HCT116 (cell line): ENCODE measurements at regions not wholly inside any gene's neighbourhood (a gene's known extent, or its start where the extent isn't known, plus 50 kb on each side); places are given as distances from the start of the nearest gene placed in this dataset.

Experiments
- ATAC-seq: fragments of 200-7000 bp; cut with Tn5 transposase; 2 replicates; pipeline ENCODE4 v1.9.1; 2020; ENCODE audit warnings: mild to moderate bottlenecking, moderate library complexity
- BruUV-seq: library from RNA; stranded (reverse); fragments of 400-500 nt; replicated peaks from 2 replicates; lab custom pipeline; 2021; lab: Mats Ljungman, UMichigan
- CTCF ChIA-PET: fragments of 300-600 bp; sonication (Branson Sonifier 250); formaldehyde crosslinking; loops from one replicate; lab custom pipeline; 2021; ENCODE audit warnings: antibody characterized with exemption; lab: Charles Lee
- POLR2A ChIA-PET: fragments of 300-600, 350-600 bp; sonication (Branson Sonifier 250); formaldehyde crosslinking; loops from one replicate; lab custom pipeline; 2021; ENCODE audit warnings: antibody characterized with exemption; lab: Charles Lee
- RAD21 ChIA-PET, 2 experiments: fragments of 300-600 bp; sonication (Branson Sonifier 250); formaldehyde crosslinking; loops; one replicate each; lab custom pipeline; 2023; ENCODE audit warnings: low total read pairs in 2 of 2; ENCODE audit not compliant: uncharacterized antibody in 2 of 2, unreplicated experiment in 2 of 2, low non-redundant PET in 1 of 2; lab: Charles Lee
- DNase-seq: peaks from one replicate; pipeline ENCODE4 v3.0.0-alpha.2; 2010; ENCODE audit warnings: low read depth, low spot score
- H2AFZ ChIP-seq: fragments of 200-600 bp; shearing (Covaris generic), sonication (generic); 2 replicates; pipeline ENCODE4 v1.6.1; 2017; ENCODE audit warnings: low read depth, mixed run types, mixed read lengths, antibody characterized with exemption, low read length; ENCODE audit not compliant: poor library complexity, severe bottlenecking
- H3K27ac ChIP-seq: 2 replicates; pipeline ENCODE4 v1.5.1; 2012; ENCODE audit warnings: low read depth, low read length
- H3K27me3 ChIP-seq: fragments of 200-600 bp; sonication (generic); 2 replicates; pipeline ENCODE4 v1.6.1; 2016; ENCODE audit warnings: mixed run types, low read length, mixed read lengths; ENCODE audit not compliant: insufficient read depth
- H3K36me3 ChIP-seq, 2 experiments: fragments of 200-500 bp in 1 of 2; fragments of 200-600 bp in 1 of 2; sonication (Bioruptor generic) in 1 of 2; sonication (generic) in 1 of 2; 2 replicates each; pipeline versions ENCODE4 v1.5.1 to v1.6.1; 2014 to 2016; ENCODE audit warnings: low read length in 2 of 2, inconsistent platforms in 1 of 2, mixed read lengths in 1 of 2, mixed run types in 1 of 2; ENCODE audit not compliant: insufficient read depth in 2 of 2, control insufficient read depth in 1 of 2
- H3K4me1 ChIP-seq, 2 experiments: fragments of 200-600 bp in 1 of 2; sonication (generic) in 1 of 2; 2 replicates each; pipeline versions ENCODE4 v1.5.1 to v1.6.1; 2012 to 2017; ENCODE audit warnings: low read length in 2 of 2, inconsistent platforms in 1 of 2, mild to moderate bottlenecking in 1 of 2, mixed read lengths in 1 of 2, mixed run types in 1 of 2, moderate library complexity in 1 of 2; ENCODE audit not compliant: insufficient read depth in 2 of 2, control insufficient read depth in 1 of 2
- H3K4me2 ChIP-seq: fragments of 200-600 bp; sonication (generic); 2 replicates; pipeline ENCODE4 v1.6.1; 2017; ENCODE audit warnings: mixed run types, low read length, mixed read lengths
- H3K4me3 ChIP-seq, 2 experiments: fragments of 200-600 bp in 1 of 2; sonication (generic) in 1 of 2; replicated peaks in 1 of 2; 2 replicates each; pipeline ENCODE4 v1.5.1; 2011 to 2016; ENCODE audit warnings: low read length in 2 of 2, control low read depth in 1 of 2, low read depth in 1 of 2, mild to moderate bottlenecking in 1 of 2, mixed read lengths in 1 of 2, mixed run types in 1 of 2
- H3K79me2 ChIP-seq: fragments of 200-600 bp; sonication (generic); 2 replicates; pipeline ENCODE4 v1.6.1; 2017; ENCODE audit warnings: mild to moderate bottlenecking, mixed run types, low read length, moderate library complexity, mixed read lengths; ENCODE audit not compliant: insufficient read depth
- H3K9ac ChIP-seq: fragments of 200-600 bp; sonication (generic); 2 replicates; pipeline ENCODE4 v1.6.1; 2016; ENCODE audit warnings: low read length, mixed read lengths
- H3K9me2 ChIP-seq: fragments of 200-600 bp; sonication (generic), shearing (Covaris generic); 2 replicates; pipeline ENCODE4 v1.6.1; 2017; ENCODE audit warnings: mixed run types, mild to moderate bottlenecking, moderate library complexity; ENCODE audit not compliant: insufficient read depth
- H3K9me3 ChIP-seq, 2 experiments: fragments of 200-500 bp in 1 of 2; fragments of 200-600 bp in 1 of 2; sonication (Bioruptor generic) in 1 of 2; sonication (generic) in 1 of 2; 2 replicates each; pipeline ENCODE4 v1.6.1; 2014 to 2017; ENCODE audit warnings: low read length in 2 of 2, mixed read lengths in 2 of 2, inconsistent platforms in 1 of 2, low read depth in 1 of 2, mild to moderate bottlenecking in 1 of 2, mixed run types in 1 of 2, moderate library complexity in 1 of 2; ENCODE audit not compliant: control insufficient read depth in 1 of 2, insufficient read depth in 1 of 2
- H4K20me1 ChIP-seq: fragments of 200-600 bp; sonication (generic), shearing (Covaris generic); 2 replicates; pipeline ENCODE4 v1.6.1; 2017; ENCODE audit warnings: mixed run types, mild to moderate bottlenecking, moderate library complexity; ENCODE audit not compliant: insufficient read depth
- CBX3 ChIP-seq: IDR thresholded peaks from 2 replicates; pipeline ENCODE4 v1.6.1; 2012; ENCODE audit warnings: low read depth
- ELF1 ChIP-seq: IDR thresholded peaks from 2 replicates; pipeline ENCODE4 v1.6.1; 2012; ENCODE audit warnings: low read depth, borderline replicate concordance
- EZH2 ChIP-seq: fragments of 200-600 bp; sonication (generic); IDR thresholded peaks from 2 replicates; pipeline ENCODE4 v1.6.1; 2017; ENCODE audit warnings: antibody characterized with exemption, mixed run types
- FOSL1 ChIP-seq: IDR thresholded peaks from 2 replicates; pipeline ENCODE4 v1.6.1; 2012; ENCODE audit warnings: low read depth
- JUND ChIP-seq: IDR thresholded peaks from 2 replicates; pipeline ENCODE4 v1.6.1; 2012
- POLR2AphosphoS5 ChIP-seq: IDR thresholded peaks from 2 replicates; pipeline ENCODE4 v1.6.1; 2011; ENCODE audit warnings: mild to moderate bottlenecking, low read depth, low read length, moderate library complexity
- RAD21 ChIP-seq: IDR thresholded peaks from 2 replicates; pipeline ENCODE4 v1.6.1; 2012; ENCODE audit warnings: low read depth, mild to moderate bottlenecking
- SIN3A ChIP-seq: IDR thresholded peaks from 2 replicates; pipeline ENCODE4 v1.6.1; 2012; ENCODE audit warnings: low read depth
- SP1 ChIP-seq: IDR thresholded peaks from 2 replicates; pipeline ENCODE4 v1.6.1; 2012; ENCODE audit warnings: low read depth
- SRF ChIP-seq: IDR thresholded peaks from 2 replicates; pipeline ENCODE4 v1.6.1; 2012; ENCODE audit warnings: low read depth
- TCF7L2 ChIP-seq: IDR thresholded peaks from 2 replicates; pipeline ENCODE4 v1.7.0; 2011; ENCODE audit warnings: borderline replicate concordance, inconsistent platforms; ENCODE audit not compliant: insufficient read depth, insufficient read length; ENCODE audit errors: extremely low read depth
- YY1 ChIP-seq: IDR thresholded peaks from 2 replicates; pipeline ENCODE4 v1.6.1; 2011; ENCODE audit warnings: low read length, low read depth, moderate library complexity, mild to moderate bottlenecking; ENCODE audit not compliant: insufficient replicate concordance; ENCODE audit errors: extremely low read depth
- ZBTB33 ChIP-seq: IDR thresholded peaks from 2 replicates; pipeline ENCODE4 v1.6.1; 2011; ENCODE audit warnings: mild to moderate bottlenecking, low read length, moderate library complexity; ENCODE audit not compliant: insufficient replicate concordance; ENCODE audit errors: extremely low read depth
- ZFX ChIP-seq: fragments of 450-650 bp; IDR thresholded peaks from 2 replicates; pipeline ENCODE4 v1.6.1; 2017
- ZNF274 ChIP-seq: fragments of 200-500 bp; sonication (Bioruptor generic); IDR thresholded peaks from 2 replicates; pipeline ENCODE4 v1.6.1; 2014; ENCODE audit warnings: mild to moderate bottlenecking, low read depth, low read length, inconsistent platforms
- intact Hi-C: fragments of 100-400 bp; cut with micrococcal nuclease; formaldehyde crosslinking; loops from 2 replicates; pipeline ENCODE4 v1.10.0; 2022
- TF ChIP-seq, protein P1 (sequence below): IDR thresholded peaks from 2 replicates; pipeline ENCODE4 v1.6.1; 2012
- TF ChIP-seq, protein P2 (sequence below), 3 experiments: fragments of 200-600 bp in 1 of 3; sonication (generic) in 1 of 3; IDR thresholded peaks in 2 of 3; conservative IDR thresholded peaks in 1 of 3; 2 replicates each; pipeline ENCODE4 v1.5.1; 2012 to 2017; ENCODE audit warnings: low read depth in 2 of 3, low read length in 2 of 3, antibody characterized with exemption in 1 of 3, borderline replicate concordance in 1 of 3, control low read depth in 1 of 3, mild to moderate bottlenecking in 1 of 3, mixed read lengths in 1 of 3, mixed run types in 1 of 3, moderate library complexity in 1 of 3; ENCODE audit not compliant: insufficient read depth in 1 of 3

GRCh38 chr9:115461280-115461679 lies 343.3 kb upstream of the TNC start:
- H3K4me1 ChIP-seq, result no peaks in the 10 kb centered on the region
- TF ChIP-seq CBX3, result no peak
- TF ChIP-seq YY1, result no peak
- H3K27ac ChIP-seq, result no peak overlapping the region
- intact Hi-C loops, result no loop called here
- no peaks in the 10 kb centered on the region for H3K79me2 ChIP-seq
- DNase-seq (no peak), ATAC-seq (no peak)
- ChIA-PET CTCF (no interaction called here), RAD21 (no interaction called here), POLR2A (no interaction called here)
- no peaks in the 10 kb centered on the region for H4K20me1 ChIP-seq
- H3K27me3 ChIP-seq, result no peaks in the 10 kb centered on the region
- H3K9me3 ChIP-seq, result no peaks in the 10 kb centered on the region
- no peaks in the 10 kb centered on the region for H3K36me3 ChIP-seq
- no TSS peak for BruUV-seq
- H2AFZ ChIP-seq, result no peak overlapping the region
- H3K9me2 ChIP-seq, result no peaks in the 10 kb centered on the region
- H3K4me3 ChIP-seq, result no peak overlapping the region
- H3K4me2 ChIP-seq, result no peak overlapping the region
- H3K9ac ChIP-seq, result no peak overlapping the region

GRCh38 chr9:115462623-115463022 lies 344.7 kb upstream of the TNC start:
- no peak for ATAC-seq
- no peak overlapping the region for H3K4me3 ChIP-seq
- intact Hi-C loops, result no loop called here
- no peak overlapping the region for H3K9ac ChIP-seq
- BruUV-seq, result no TSS peak
- H3K27ac ChIP-seq, result no peak overlapping the region
- no peaks in the 10 kb centered on the region for H4K20me1 ChIP-seq
- no peaks in the 10 kb centered on the region for H3K9me3 ChIP-seq
- POLR2A ChIA-PET, result no interaction called here
- no peaks in the 10 kb centered on the region for H3K79me2 ChIP-seq
- no peaks in the 10 kb centered on the region for H3K27me3 ChIP-seq
- no peaks in the 10 kb centered on the region for H3K4me1 ChIP-seq
- no peak overlapping the region for H3K4me2 ChIP-seq
- no peak overlapping the region for H2AFZ ChIP-seq
- no peak for TF ChIP-seq ELF1
- no peak for TF ChIP-seq ZBTB33
- no peak for TF ChIP-seq POLR2AphosphoS5
- TF ChIP-seq, protein P1, sequence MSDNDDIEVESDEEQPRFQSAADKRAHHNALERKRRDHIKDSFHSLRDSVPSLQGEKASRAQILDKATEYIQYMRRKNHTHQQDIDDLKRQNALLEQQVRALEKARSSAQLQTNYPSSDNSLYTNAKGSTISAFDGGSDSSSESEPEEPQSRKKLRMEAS, result no peak
- no peak for TF ChIP-seq ZNF274
- TF ChIP-seq SIN3A, result no peak
- TF ChIP-seq RAD21, result no peak
- TF ChIP-seq CBX3, result no peak
- TF ChIP-seq SRF, result no peak
- no peak for TF ChIP-seq YY1
- no peak for TF ChIP-seq FOSL1
- no peak for TF ChIP-seq ZFX
- TF ChIP-seq, protein P2, sequence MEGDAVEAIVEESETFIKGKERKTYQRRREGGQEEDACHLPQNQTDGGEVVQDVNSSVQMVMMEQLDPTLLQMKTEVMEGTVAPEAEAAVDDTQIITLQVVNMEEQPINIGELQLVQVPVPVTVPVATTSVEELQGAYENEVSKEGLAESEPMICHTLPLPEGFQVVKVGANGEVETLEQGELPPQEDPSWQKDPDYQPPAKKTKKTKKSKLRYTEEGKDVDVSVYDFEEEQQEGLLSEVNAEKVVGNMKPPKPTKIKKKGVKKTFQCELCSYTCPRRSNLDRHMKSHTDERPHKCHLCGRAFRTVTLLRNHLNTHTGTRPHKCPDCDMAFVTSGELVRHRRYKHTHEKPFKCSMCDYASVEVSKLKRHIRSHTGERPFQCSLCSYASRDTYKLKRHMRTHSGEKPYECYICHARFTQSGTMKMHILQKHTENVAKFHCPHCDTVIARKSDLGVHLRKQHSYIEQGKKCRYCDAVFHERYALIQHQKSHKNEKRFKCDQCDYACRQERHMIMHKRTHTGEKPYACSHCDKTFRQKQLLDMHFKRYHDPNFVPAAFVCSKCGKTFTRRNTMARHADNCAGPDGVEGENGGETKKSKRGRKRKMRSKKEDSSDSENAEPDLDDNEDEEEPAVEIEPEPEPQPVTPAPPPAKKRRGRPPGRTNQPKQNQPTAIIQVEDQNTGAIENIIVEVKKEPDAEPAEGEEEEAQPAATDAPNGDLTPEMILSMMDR (IDR thresholded peaks at IDR 0.05 in 2 of 3, conservative IDR thresholded peaks at IDR 0.05 in 1 of 3; ENCODE audit: borderline replicate concordance in 1 of 3, insufficient read depth in 1 of 3, low read depth in 2 of 3, low read length in 2 of 3), result no peak
- TF ChIP-seq JUND, result no peak
- no peak for TF ChIP-seq SP1
- no peak for TF ChIP-seq TCF7L2
- TF ChIP-seq EZH2, result no peak
- CTCF ChIA-PET, result no interaction called here
- no peaks in the 10 kb centered on the region for H3K36me3 ChIP-seq
- no peaks in the 10 kb centered on the region for H3K9me2 ChIP-seq
- DNase-seq, result no peak
- RAD21 ChIA-PET, result no interaction called here
